Liver (tissue), 3 donors: ENCODE measurements at regions not wholly inside any gene's neighbourhood (a gene's known extent, or its start where the extent isn't known, plus 50 kb on each side); places are given as distances from the start of the nearest gene placed in this dataset.

Experiments used
- ATF3 ChIP-seq: IDR thresholded peaks from 2 replicates; pipeline ENCODE4 v1.6.1; 2016; ENCODE audit warnings: antibody characterized with exemption
- HNF4G ChIP-seq: IDR thresholded peaks from 2 replicates; pipeline ENCODE4 v1.6.1; 2016; ENCODE audit warnings: antibody characterized with exemption
- RXRA ChIP-seq, 2 donors: IDR thresholded peaks; 2 replicates each; pipeline ENCODE4 v1.6.1; 2017 to 2018; ENCODE audit warnings: antibody characterized with exemption in 2 of 2, mild to moderate bottlenecking in 1 of 2
- TAF1 ChIP-seq: conservative IDR thresholded peaks from 2 replicates; pipeline ENCODE4 v1.6.1; 2016; ENCODE audit warnings: antibody characterized with exemption, mild to moderate bottlenecking
- ZBTB33 ChIP-seq: IDR thresholded peaks from 2 replicates; pipeline ENCODE4 v1.6.1; 2016; ENCODE audit warnings: antibody characterized with exemption
- TF ChIP-seq, protein P1 (sequence below): fragments of 150-350 bp; IDR thresholded peaks from 2 replicates; pipeline ENCODE4 v1.5.1; 2017; ENCODE audit warnings: improper control_type of control experiment, low read depth, low read length; ENCODE audit not compliant: missing input control
- TF ChIP-seq, protein P2 (sequence below): IDR thresholded peaks from 2 replicates; pipeline ENCODE4 v1.6.1; 2016; ENCODE audit warnings: antibody characterized with exemption, mild to moderate bottlenecking
- donor health status: healthy.
- donor health status: healthy.

GRCh38 chr5:152717393-152717792 lies 312.3 kb upstream of the NMUR2 start:
- no peak for TF ChIP-seq HNF4G
- TF ChIP-seq, protein P1, sequence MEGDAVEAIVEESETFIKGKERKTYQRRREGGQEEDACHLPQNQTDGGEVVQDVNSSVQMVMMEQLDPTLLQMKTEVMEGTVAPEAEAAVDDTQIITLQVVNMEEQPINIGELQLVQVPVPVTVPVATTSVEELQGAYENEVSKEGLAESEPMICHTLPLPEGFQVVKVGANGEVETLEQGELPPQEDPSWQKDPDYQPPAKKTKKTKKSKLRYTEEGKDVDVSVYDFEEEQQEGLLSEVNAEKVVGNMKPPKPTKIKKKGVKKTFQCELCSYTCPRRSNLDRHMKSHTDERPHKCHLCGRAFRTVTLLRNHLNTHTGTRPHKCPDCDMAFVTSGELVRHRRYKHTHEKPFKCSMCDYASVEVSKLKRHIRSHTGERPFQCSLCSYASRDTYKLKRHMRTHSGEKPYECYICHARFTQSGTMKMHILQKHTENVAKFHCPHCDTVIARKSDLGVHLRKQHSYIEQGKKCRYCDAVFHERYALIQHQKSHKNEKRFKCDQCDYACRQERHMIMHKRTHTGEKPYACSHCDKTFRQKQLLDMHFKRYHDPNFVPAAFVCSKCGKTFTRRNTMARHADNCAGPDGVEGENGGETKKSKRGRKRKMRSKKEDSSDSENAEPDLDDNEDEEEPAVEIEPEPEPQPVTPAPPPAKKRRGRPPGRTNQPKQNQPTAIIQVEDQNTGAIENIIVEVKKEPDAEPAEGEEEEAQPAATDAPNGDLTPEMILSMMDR = no peak
- TF ChIP-seq ZBTB33 = no peak
- TF ChIP-seq RXRA (IDR thresholded peaks at IDR 0.05) = no peak
- TF ChIP-seq, protein P2, sequence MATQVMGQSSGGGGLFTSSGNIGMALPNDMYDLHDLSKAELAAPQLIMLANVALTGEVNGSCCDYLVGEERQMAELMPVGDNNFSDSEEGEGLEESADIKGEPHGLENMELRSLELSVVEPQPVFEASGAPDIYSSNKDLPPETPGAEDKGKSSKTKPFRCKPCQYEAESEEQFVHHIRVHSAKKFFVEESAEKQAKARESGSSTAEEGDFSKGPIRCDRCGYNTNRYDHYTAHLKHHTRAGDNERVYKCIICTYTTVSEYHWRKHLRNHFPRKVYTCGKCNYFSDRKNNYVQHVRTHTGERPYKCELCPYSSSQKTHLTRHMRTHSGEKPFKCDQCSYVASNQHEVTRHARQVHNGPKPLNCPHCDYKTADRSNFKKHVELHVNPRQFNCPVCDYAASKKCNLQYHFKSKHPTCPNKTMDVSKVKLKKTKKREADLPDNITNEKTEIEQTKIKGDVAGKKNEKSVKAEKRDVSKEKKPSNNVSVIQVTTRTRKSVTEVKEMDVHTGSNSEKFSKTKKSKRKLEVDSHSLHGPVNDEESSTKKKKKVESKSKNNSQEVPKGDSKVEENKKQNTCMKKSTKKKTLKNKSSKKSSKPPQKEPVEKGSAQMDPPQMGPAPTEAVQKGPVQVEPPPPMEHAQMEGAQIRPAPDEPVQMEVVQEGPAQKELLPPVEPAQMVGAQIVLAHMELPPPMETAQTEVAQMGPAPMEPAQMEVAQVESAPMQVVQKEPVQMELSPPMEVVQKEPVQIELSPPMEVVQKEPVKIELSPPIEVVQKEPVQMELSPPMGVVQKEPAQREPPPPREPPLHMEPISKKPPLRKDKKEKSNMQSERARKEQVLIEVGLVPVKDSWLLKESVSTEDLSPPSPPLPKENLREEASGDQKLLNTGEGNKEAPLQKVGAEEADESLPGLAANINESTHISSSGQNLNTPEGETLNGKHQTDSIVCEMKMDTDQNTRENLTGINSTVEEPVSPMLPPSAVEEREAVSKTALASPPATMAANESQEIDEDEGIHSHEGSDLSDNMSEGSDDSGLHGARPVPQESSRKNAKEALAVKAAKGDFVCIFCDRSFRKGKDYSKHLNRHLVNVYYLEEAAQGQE = no peak
- TF ChIP-seq ATF3 = no peak
- TF ChIP-seq TAF1 = no peak
